Right cardiac atrium (tissue), 5 donors: ENCODE measurements at regions not wholly inside any gene's neighbourhood (a gene's known extent, or its start where the extent isn't known, plus 50 kb on each side); places are given as distances from the start of the nearest gene placed in this dataset.

Experiments
- ATAC-seq, 2 donors: fragments of 200-7000 bp; cut with Tn5 transposase; one replicate each; pipeline versions ENCODE4 v1.8.0 to v1.9.1; 2020; ENCODE audit warnings: moderate library complexity in 2 of 2, mild to moderate bottlenecking in 1 of 2
- DNase-seq, 3 donors: peaks; one replicate each; pipeline ENCODE4 v3.0.0-alpha.2; 2020
- H3K27ac ChIP-seq: one replicate; pipeline ENCODE4 v1.5.1; 2013; ENCODE audit warnings: mild to moderate bottlenecking, low read length, control low read depth, moderate library complexity
- H3K27me3 ChIP-seq: one replicate; pipeline ENCODE4 v1.6.1; 2013; ENCODE audit not compliant: control insufficient read depth, insufficient read depth
- H3K4me1 ChIP-seq: one replicate; pipeline ENCODE4 v1.6.1; 2013; ENCODE audit warnings: low read length; ENCODE audit not compliant: control insufficient read depth, insufficient read depth
- H3K4me3 ChIP-seq: one replicate; pipeline ENCODE4 v1.5.1; 2013; ENCODE audit warnings: low read length, control low read depth
- H3K9me3 ChIP-seq: one replicate; pipeline ENCODE4 v1.6.1; 2013; ENCODE audit warnings: low read length; ENCODE audit not compliant: control insufficient read depth
- WGBS: extraction: QIAGEN DNeasy Blood & Tissue Kit; methylation state at CpG from one replicate; pipeline ENCODE4 v1.1.7; 2013; 5-methylcytosine and 5-hydroxymethylcytosine counted together
- intact Hi-C, 4 donors: fragments of 100-400 bp; cut with DNase I; formaldehyde crosslinking; loops; one replicate each; pipeline versions ENCODE4 v1.11.0 to v1.14.0; 2022 to 2023
- donor health status: healthy with polysubstance abuse.
- donor health status: DM: no; HTN: yes; CAD: no.
- donor health status: DM: no; HTN: no; CAD: no.
- donor health status: DM: no; HTN: yes; CAD: no; lungs with severe emphysema.
- donor health status: DM: yes; HTN: yes; CAD: no.

GRCh38 chr15:96771035-96771434 is 440.5 kb downstream of the NR2F2 start:
- 66% methylated on average over 2 of the region's 2 CpGs for WGBS
- no peak for DNase-seq
- Histone ChIP-seq H3K9me3 (no peaks in the 10 kb centered on the region), H3K27me3 (no peaks in the 10 kb centered on the region), H3K27ac (no peak overlapping the region), H3K4me1 (no peaks in the 10 kb centered on the region), H3K4me3 (no peak overlapping the region)
- ATAC-seq = no peak
- intact Hi-C loops = no loop called here

DNA sequence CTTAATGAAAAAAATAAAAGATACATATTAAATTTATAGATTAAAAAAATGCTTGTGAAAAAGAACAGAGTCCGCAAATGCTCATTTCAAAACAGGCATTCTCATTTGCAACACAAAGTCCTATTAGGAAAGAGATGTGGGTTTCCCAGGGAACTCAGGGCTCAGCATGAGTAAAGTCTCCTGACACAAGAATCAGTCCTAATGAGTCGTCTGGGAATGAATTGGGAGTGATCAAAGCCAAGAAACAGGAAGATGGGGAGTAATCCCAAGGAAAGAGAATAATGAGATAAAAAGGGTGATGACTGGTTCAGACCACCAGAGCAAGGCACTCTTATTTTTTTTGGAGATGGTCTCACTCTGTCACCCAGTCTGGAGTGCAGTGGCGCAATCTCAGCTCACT is 443.7 kb downstream of the NR2F2 start:
- WGBS = 66% methylated on average over 3 of the region's 3 CpGs
- Histone ChIP-seq H3K9me3 (no peaks in the 10 kb centered on the region), H3K4me1 (no peaks in the 10 kb centered on the region), H3K4me3 (no peak overlapping the region), H3K27ac (no peak overlapping the region), H3K27me3 (no peaks in the 10 kb centered on the region)
- no peak for ATAC-seq
- no peak for DNase-seq
- intact Hi-C loops = no loop called here

GRCh38 chr15:96783746-96784145 is 453.2 kb downstream of the NR2F2 start:
- Histone ChIP-seq H3K27ac (no peak overlapping the region), H3K27me3 (no peaks in the 10 kb centered on the region), H3K9me3 (no peaks in the 10 kb centered on the region), H3K4me3 (no peak overlapping the region), H3K4me1 (no peaks in the 10 kb centered on the region)
- intact Hi-C loops = no loop called here
- ATAC-seq (no peak), DNase-seq (no peak)
- 87% methylated on average over 3 of the region's 3 CpGs for WGBS

GRCh38 chr15:96790004-96790403 is 459.5 kb downstream of the NR2F2 start:
- intact Hi-C loops = no loop called here
- H3K4me3 ChIP-seq = no peak overlapping the region
- no peaks in the 10 kb centered on the region for H3K9me3 ChIP-seq
- ATAC-seq (no peak), DNase-seq (no peak)
- no peaks in the 10 kb centered on the region for H3K27me3 ChIP-seq
- no peaks in the 10 kb centered on the region for H3K4me1 ChIP-seq
- WGBS = 27% methylated on average over 2 of the region's 2 CpGs
- no peak overlapping the region for H3K27ac ChIP-seq

- intact Hi-C loops = no loop called here
- 66% methylated on average over 3 of the region's 3 CpGs for WGBS
- DNase-seq (no peak), ATAC-seq (no peak)
- no peaks in the 10 kb centered on the region for H3K9me3 ChIP-seq
- H3K4me3 ChIP-seq = no peak overlapping the region
- no peaks in the 10 kb centered on the region for H3K4me1 ChIP-seq
- H3K27ac ChIP-seq = no peak overlapping the region
- no peaks in the 10 kb centered on the region for H3K27me3 ChIP-seq
Measured at GRCh38 chr15:96792216-96792615, 461.7 kb downstream of the NR2F2 start.

DNA sequence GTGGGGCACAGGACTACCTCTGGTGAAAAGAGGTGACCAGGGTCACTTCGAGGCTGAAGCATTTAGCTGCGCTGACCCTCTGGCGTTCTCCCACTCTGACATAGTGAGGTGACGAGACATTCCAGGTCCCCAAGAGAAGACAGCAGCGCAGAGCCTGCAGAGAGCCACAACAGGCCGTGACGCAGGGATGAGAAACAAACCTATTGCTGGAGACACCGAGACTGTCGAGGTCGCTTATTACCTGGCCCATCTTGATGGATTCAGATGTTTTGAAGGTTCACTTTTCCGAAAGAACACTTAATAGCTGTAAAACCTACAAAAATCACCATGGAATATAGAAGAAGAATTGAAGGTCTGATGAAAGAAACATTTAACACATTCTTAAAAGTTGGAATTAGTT is 466.3 kb downstream of the NR2F2 start:
- intact Hi-C loops = no loop called here
- H3K4me1 ChIP-seq = no peaks in the 10 kb centered on the region
- H3K9me3 ChIP-seq = no peaks in the 10 kb centered on the region
- DNase-seq (no peak), ATAC-seq (no peak)
- no peak overlapping the region for H3K27ac ChIP-seq
- 87% methylated on average over 11 of the region's 11 CpGs for WGBS
- no peak overlapping the region for H3K4me3 ChIP-seq
- H3K27me3 ChIP-seq = no peaks in the 10 kb centered on the region

GRCh38 chr15:96801576-96802150 is 471.2 kb downstream of the NR2F2 start:
- WGBS = 62% methylated on average over 14 of the region's 14 CpGs
- DNase-seq = no peak
- Histone ChIP-seq H3K9me3 (no peaks in the 10 kb centered on the region), H3K4me1 (no peaks in the 10 kb centered on the region), H3K4me3 (no peak overlapping the region), H3K27me3 (no peaks in the 10 kb centered on the region), H3K27ac (no peak overlapping the region)
- intact Hi-C loops = no loop called here
- ATAC-seq = no peak

GRCh38 chr15:96802611-96803255 is 472.2 kb downstream of the NR2F2 start:
- no peak overlapping the region for H3K27ac ChIP-seq
- WGBS = 72% methylated on average over 11 of the region's 11 CpGs
- no peak for ATAC-seq
- H3K4me3 ChIP-seq = no peak overlapping the region
- no peak for DNase-seq
- no peaks in the 10 kb centered on the region for H3K4me1 ChIP-seq
- H3K27me3 ChIP-seq = no peaks in the 10 kb centered on the region
- H3K9me3 ChIP-seq = no peaks in the 10 kb centered on the region
- intact Hi-C loops = no loop called here

DNA sequence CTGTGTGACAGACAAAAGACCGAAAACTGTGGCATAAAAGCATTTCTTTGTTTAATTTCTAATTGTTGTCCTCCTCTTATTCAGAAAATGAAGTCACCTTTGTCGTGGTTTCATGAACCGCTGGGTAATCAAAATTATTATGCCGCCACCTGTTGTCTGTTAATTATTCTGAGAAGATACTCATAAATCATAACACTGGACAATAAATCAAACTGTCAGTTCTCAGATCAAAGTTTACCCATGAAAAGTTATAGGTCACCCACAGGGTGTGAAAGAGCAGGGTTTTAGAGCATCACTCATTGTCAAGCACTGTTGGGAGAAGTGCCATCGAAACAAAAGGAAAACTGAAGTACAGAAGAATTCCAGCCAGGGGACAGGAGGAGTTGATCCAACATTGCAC is 474.3 kb downstream of the NR2F2 start:
- Histone ChIP-seq H3K4me1 (no peaks in the 10 kb centered on the region), H3K4me3 (no peak overlapping the region), H3K27me3 (no peaks in the 10 kb centered on the region), H3K9me3 (no peaks in the 10 kb centered on the region), H3K27ac (no peak overlapping the region)
- ATAC-seq (no peak), DNase-seq (no peak)
- 82% methylated on average over 5 of the region's 5 CpGs for WGBS
- intact Hi-C loops = no loop called here

DNA sequence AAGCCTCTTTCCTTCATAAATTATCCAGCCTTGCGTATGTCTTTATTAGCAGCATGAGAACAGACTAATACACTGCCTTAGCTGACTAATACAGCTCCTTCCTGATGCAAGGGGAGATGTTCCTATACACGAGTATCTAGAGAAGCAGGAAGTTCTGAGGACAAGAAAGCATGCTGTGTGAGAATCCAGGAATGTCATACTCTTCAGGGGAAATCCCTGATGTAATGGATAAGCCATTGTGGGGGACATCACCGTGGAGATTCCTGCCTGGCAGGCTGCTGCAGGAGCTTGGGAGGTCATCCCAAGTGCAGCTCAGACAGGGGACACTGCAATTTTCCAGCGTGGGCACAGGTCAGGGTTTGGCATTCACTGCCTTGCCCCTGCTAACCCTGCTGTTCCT is 476.9 kb downstream of the NR2F2 start:
- Histone ChIP-seq H3K9me3 (no peaks in the 10 kb centered on the region), H3K4me3 (no peak overlapping the region), H3K27me3 (no peaks in the 10 kb centered on the region), H3K4me1 (no peaks in the 10 kb centered on the region), H3K27ac (no peak overlapping the region)
- no peak for DNase-seq
- no peak for ATAC-seq
- WGBS = 62% methylated on average over 4 of the region's 4 CpGs
- intact Hi-C loops = no loop called here

GRCh38 chr15:96817900-96818299 is 487.4 kb downstream of the NR2F2 start:
- no peak for DNase-seq
- Histone ChIP-seq H3K27me3 (no peaks in the 10 kb centered on the region), H3K4me1 (no peaks in the 10 kb centered on the region), H3K4me3 (no peak overlapping the region), H3K27ac (no peak overlapping the region), H3K9me3 (no peaks in the 10 kb centered on the region)
- intact Hi-C loops = no loop called here
- WGBS = 62% methylated on average over 2 of the region's 2 CpGs
- no peak for ATAC-seq

GRCh38 chr15:96818861-96819260 is 488.4 kb downstream of the NR2F2 start:
- WGBS = 64% methylated on average over 4 of the region's 4 CpGs
- ATAC-seq (no peak), DNase-seq (no peak)
- Histone ChIP-seq H3K4me3 (no peak overlapping the region), H3K27me3 (no peaks in the 10 kb centered on the region), H3K27ac (no peak overlapping the region), H3K4me1 (no peaks in the 10 kb centered on the region), H3K9me3 (no peaks in the 10 kb centered on the region)
- intact Hi-C loops = no loop called here
